ENCODE measurements at regions not wholly inside any gene's neighbourhood (a gene's known extent, or its start where the extent isn't known, plus 50 kb on each side); places are given as distances from the start of the nearest gene placed in this dataset.

DNA sequence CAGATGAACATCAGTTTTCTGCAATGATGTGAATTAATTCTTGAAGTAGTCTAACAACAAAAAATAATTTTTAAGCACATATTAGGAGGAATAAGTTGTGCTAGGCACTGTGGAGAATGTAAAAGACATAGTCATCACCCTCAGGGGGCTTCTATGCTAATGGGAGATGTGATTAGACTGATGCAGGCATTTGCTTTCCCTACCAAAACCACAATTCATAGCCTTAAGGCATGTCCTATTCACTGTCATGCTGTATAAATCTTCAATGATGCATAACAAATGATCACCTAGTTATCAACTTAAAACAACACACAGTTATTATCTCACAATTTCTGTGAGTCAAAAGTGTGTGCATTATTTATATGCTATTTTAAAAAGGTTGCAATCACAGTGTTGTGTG lies 422.6 kb downstream of the MAN2A1 start:
- TF ChIP-seq, protein P1, sequence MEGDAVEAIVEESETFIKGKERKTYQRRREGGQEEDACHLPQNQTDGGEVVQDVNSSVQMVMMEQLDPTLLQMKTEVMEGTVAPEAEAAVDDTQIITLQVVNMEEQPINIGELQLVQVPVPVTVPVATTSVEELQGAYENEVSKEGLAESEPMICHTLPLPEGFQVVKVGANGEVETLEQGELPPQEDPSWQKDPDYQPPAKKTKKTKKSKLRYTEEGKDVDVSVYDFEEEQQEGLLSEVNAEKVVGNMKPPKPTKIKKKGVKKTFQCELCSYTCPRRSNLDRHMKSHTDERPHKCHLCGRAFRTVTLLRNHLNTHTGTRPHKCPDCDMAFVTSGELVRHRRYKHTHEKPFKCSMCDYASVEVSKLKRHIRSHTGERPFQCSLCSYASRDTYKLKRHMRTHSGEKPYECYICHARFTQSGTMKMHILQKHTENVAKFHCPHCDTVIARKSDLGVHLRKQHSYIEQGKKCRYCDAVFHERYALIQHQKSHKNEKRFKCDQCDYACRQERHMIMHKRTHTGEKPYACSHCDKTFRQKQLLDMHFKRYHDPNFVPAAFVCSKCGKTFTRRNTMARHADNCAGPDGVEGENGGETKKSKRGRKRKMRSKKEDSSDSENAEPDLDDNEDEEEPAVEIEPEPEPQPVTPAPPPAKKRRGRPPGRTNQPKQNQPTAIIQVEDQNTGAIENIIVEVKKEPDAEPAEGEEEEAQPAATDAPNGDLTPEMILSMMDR (IDR thresholded peaks at IDR 0.05): no peak
- TF ChIP-seq ZFX (IDR thresholded peaks at IDR 0.05; ENCODE audit: borderline replicate concordance): no peak
- H3K27ac ChIP-seq: no peak overlapping the region

DNA sequence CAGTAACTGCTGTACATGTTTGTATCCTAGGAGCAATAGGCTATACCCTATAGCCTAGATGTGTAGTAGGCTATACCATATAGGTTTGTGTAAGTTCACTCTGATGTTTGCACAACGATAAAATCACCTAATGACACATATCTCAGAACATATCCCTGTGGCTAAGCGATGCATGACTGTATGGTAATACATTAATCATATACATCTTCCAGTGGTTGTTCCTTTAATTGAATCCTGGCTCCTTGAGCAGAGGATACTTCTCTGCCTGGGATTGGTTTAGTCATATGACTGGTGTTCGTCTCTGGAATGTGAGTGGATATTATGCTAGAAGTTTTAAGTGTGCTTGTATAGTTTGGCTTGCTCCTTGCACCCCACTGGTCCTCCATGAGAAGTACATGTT lies 425.8 kb downstream of the MAN2A1 start:
- no peak overlapping the region for H3K27ac ChIP-seq
- TF ChIP-seq ZFX (IDR thresholded peaks at IDR 0.05; ENCODE audit: borderline replicate concordance): no peak
- TF ChIP-seq, protein P1 (IDR thresholded peaks at IDR 0.05): no peak

DNA sequence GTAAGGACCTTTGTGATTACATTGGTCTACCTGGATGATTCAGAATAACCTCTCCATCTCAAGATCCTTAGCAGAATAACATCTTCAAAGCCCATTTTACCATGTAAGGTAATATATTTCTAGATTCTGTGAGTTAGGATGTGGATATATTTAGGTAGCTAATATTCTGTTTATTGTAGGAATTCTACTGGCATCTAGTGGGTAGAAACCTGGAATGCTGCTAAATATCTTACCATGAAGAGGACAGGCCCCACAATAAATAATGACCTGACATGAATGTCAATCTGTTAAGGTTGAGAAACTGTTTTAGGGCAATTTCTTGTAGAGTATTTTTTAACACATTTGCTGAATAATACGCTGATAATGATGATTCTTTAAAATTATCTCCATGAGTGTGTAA lies 426.8 kb downstream of the MAN2A1 start:
- no peak for TF ChIP-seq ZFX (IDR thresholded peaks at IDR 0.05; ENCODE audit: borderline replicate concordance)
- TF ChIP-seq, protein P1 (IDR thresholded peaks at IDR 0.05): no peak
- H3K27ac ChIP-seq: no peak overlapping the region

DNA sequence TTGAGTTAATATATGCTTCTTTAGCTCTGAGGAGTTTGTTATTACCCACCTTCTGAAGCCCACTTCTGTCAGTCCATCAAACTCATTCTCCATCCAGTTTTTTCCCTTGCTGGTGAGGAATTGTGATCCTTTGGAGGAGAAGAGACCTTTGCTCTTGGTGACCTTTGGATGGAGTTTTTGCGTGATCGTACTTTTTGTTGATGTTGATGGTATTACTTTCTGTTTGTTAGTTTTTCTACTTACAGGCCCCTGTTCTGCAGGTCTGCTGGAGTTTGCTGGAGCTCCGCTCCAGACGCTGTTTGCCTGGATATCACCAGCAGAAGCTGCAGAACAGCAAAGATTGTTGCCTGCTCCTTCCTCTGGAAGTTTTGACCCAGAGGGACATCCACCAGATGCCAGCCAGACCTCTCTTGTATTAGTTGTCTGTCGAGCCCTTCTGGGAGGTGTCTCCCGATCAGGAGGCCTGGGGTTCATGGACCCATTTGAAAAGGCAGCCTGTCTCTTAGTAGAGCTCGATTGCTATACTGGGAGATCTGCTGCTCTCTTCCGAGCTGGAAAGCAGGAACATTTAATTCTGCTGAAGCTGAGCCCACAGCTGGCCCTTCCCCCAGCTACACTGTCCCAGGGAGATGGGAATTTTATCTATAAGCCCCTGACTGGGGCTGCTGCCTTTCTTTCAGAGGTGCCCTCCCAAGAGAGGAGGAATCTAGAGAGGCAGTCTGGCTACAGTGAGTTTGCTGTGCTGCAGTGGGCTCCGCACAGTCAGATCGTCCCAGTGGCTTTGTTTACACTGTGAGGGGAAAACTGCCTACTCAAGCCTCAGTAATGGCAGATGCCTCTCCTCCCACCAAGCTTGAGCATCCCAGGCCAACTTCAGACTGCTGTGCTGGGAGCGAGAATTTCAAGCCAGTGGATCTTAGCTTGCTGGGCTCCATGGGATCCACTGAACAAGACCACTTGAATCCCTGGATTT lies 445.5 kb downstream of the MAN2A1 start:
- TF ChIP-seq, protein P1 (IDR thresholded peaks at IDR 0.05): no peak
- TF ChIP-seq ZFX (IDR thresholded peaks at IDR 0.05; ENCODE audit: borderline replicate concordance): no peak
- no peak overlapping the region for H3K27ac ChIP-seq

DNA sequence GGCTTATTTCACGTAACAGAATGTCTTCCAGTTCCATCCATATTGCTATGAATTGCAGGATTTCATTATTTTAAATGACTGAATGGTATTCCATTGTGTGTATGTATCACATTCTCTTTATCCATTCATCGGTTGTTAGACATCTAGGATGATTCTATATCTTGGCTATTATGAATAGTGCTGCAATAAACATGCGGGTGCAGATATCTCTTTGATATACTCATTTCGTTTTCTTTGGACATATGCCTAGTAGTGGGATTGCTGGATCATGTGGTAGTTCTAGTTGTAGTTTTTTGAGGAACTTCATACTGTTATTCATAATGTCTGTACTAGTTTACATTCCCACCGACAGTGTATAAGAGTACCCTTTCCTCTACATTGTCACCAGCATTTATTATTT lies 460.5 kb downstream of the MAN2A1 start:
- H3K27ac ChIP-seq: no peak overlapping the region
- TF ChIP-seq ZFX (IDR thresholded peaks at IDR 0.05; ENCODE audit: borderline replicate concordance): no peak
- TF ChIP-seq, protein P1 (IDR thresholded peaks at IDR 0.05): no peak

DNA sequence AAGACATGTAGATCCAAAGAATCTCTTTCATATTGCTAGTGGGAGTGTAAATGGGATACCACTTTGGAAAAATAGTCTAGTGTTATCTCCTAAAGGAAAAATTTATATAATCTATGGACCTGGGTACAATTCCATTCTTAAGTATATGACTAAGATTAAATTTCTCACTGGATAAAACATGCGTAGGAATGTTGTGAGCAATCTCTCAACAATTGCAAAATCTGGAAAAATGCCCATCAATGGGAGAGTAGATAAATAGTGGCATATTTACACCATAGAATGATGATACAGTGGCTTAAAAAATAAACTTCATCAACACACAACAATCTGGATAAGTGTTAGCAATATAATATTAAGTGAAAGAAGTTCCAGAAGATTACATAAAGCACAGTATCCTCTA lies 469.5 kb downstream of the MAN2A1 start:
- TF ChIP-seq ZFX (IDR thresholded peaks at IDR 0.05; ENCODE audit: borderline replicate concordance): no peak
- no peak overlapping the region for H3K27ac ChIP-seq

DNA sequence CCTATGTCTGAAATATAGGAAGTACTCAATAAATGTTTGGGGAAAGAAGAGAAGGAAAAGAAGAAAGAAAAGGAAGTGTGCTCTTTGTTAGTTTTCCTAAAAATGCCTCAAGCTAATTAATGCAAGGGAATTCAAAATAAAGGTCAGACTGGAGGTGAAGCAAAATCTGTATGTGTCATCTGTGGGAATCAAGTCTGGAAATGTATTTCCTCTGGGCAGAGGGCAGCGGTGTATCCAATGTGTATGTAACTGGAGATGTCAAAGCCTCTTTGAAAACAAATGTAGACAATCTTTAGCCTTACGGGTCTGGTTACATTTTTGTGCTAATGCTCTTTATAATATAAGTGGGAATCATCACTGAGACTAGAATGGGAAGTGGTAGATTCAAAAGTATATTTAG lies 471.4 kb downstream of the MAN2A1 start:
- TF ChIP-seq ZFX (IDR thresholded peaks at IDR 0.05; ENCODE audit: borderline replicate concordance): no peak
- no peak overlapping the region for H3K27ac ChIP-seq

DNA sequence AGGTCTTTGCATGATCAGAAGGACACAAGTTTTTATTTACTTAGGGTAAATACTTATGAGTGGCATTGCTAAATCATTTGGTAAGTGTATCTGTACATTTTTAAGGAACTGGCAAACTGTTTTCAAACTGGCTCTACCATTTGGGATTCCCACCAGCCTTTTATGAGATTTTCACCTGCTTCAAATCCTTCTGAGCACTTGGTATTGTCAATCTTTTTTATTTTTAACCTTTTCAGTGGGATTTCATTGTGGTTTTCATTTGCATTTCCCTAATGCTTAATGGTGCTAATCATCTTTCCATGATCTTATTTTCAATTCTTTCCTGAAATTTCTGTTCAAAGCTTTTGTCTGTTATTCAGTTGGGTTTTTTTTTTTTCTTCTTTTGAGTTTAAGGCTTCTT lies 475.6 kb downstream of the MAN2A1 start:
- TF ChIP-seq, protein P1 (IDR thresholded peaks at IDR 0.05): no peak
- TF ChIP-seq ZFX (IDR thresholded peaks at IDR 0.05; ENCODE audit: borderline replicate concordance): no peak
- no peak overlapping the region for H3K27ac ChIP-seq

Data from 22Rv1 (cell line).